Spleen (tissue), 11 donors: ENCODE measurements at regions not wholly inside any gene's neighbourhood (a gene's known extent, or its start where the extent isn't known, plus 50 kb on each side); places are given as distances from the start of the nearest gene placed in this dataset.

ENCODE experiments used
- DNase-seq: peaks from one replicate; pipeline ENCODE4 v3.0.0-alpha.2; 2020
- H3K27ac ChIP-seq, 8 donors: fragments of 200-600 bp; sonication (generic) in 7 of 8; 1 replicate in 4 of 8; 2 replicates in 4 of 8; pipeline versions ENCODE4 v1.5.0 to v1.8.0; 2016 to 2021; ENCODE audit warnings: inconsistent platforms in 4 of 8, mild to moderate bottlenecking in 4 of 8, moderate library complexity in 1 of 8
- H3K27me3 ChIP-seq, 7 donors: fragments of 200-600 bp; sonication (generic) in 6 of 7; replicated peaks in 1 of 7; 1 replicate in 4 of 7; 2 replicates in 3 of 7; pipeline versions ENCODE4 v1.5.0 to v1.8.0; 2016 to 2021; ENCODE audit warnings: inconsistent platforms in 3 of 7, mild to moderate bottlenecking in 1 of 7
- H3K36me3 ChIP-seq, 6 donors: fragments of 200-600 bp; sonication (generic) in 5 of 6; 1 replicate in 4 of 6; 2 replicates in 2 of 6; pipeline versions ENCODE4 v1.5.0 to v1.8.0; 2016 to 2021; ENCODE audit warnings: inconsistent platforms in 2 of 6
- H3K4me1 ChIP-seq, 6 donors: fragments of 200-600 bp; sonication (generic) in 5 of 6; 1 replicate in 3 of 6; 2 replicates in 3 of 6; pipeline versions ENCODE4 v1.5.0 to v1.8.0; 2016 to 2021; ENCODE audit warnings: inconsistent platforms in 3 of 6
- H3K4me3 ChIP-seq, 8 donors: fragments of 200-600 bp; sonication (generic) in 7 of 8; 1 replicate in 4 of 8; 2 replicates in 4 of 8; pipeline versions ENCODE4 v1.5.0 to v1.8.0; 2016 to 2021; ENCODE audit warnings: inconsistent platforms in 4 of 8, mild to moderate bottlenecking in 4 of 8, moderate library complexity in 2 of 8
- H3K9me3 ChIP-seq, 8 donors: fragments of 200-600 bp; sonication (generic) in 7 of 8; 1 replicate in 4 of 8; 2 replicates in 4 of 8; pipeline versions ENCODE4 v1.5.0 to v1.8.0; 2016 to 2021; ENCODE audit warnings: inconsistent platforms in 4 of 8
- CTCF ChIP-seq, 11 experiments: fragments of 200-600 bp in 7 of 11; fragments of 450-650 bp in 4 of 11; sonication (generic) in 4 of 11; IDR thresholded peaks in 8 of 11; conservative IDR thresholded peaks in 3 of 11; 1 replicate in 7 of 11; 2 replicates in 4 of 11; pipeline versions ENCODE4 v1.4.0 to v1.8.0; 2016 to 2021; ENCODE audit warnings: antibody characterized with exemption in 11 of 11, inconsistent platforms in 4 of 11, mild to moderate bottlenecking in 1 of 11
- POLR2A ChIP-seq, 3 donors: fragments of 450-650 bp; IDR thresholded peaks; one replicate each; pipeline ENCODE4 v1.5.1; 2017; ENCODE audit warnings: antibody characterized with exemption in 3 of 3, mild to moderate bottlenecking in 1 of 3
- POLR2AphosphoS5 ChIP-seq, 3 donors: sonication (generic); formaldehyde crosslinking; IDR thresholded peaks; one replicate each; pipeline ENCODE4 v1.5.1; 2017; ENCODE audit warnings: antibody characterized with exemption in 3 of 3
- WGBS, 5 donors: extraction: QIAGEN DNeasy Blood & Tissue Kit in 3 of 5; methylation state at CpG; one replicate each; pipeline versions ENCODE4 v1.1.5 to v1.1.7; 2013 to 2018; 5-methylcytosine and 5-hydroxymethylcytosine counted together
- intact Hi-C: fragments of 100-400 bp; cut with DNase I; formaldehyde crosslinking; loops from one replicate; pipeline ENCODE4 v1.15.0; 2023; ENCODE audit warnings: low total_unique reads
- donor health status: healthy with polysubstance abuse.
- donor health status: DM: no; HTN: no; CAD: no; lungs with moderate emphysema.
- donor health status: DM: no; HTN: no; CAD: no.
- donor health status: Bipolar disorder and iron deficiency.
- donor health status: healthy.
- donor health status: DM: no; HTN: no; CAD: no.
- donor health status: DM: yes; HTN: yes; CAD: no.

- H3K4me1 ChIP-seq = no peaks in the 10 kb centered on the region
- 78 to 89% (median 83%) methylated on average over 11 of the region's 11 CpGs for WGBS, 5 donors
- no peak overlapping the region for H3K27ac ChIP-seq
- no peak overlapping the region for H3K4me3 ChIP-seq
- intact Hi-C loops = no loop called here
- H3K27me3 ChIP-seq = peaks cover 0 to 14% (median 0%) of the 10 kb centered on the region in 7 donors
- DNase-seq = no peak
- TF ChIP-seq POLR2AphosphoS5 (IDR thresholded peaks at IDR 0.05) = no peak
- no peak for TF ChIP-seq CTCF (IDR thresholded peaks at IDR 0.05 in 8 of 11, conservative IDR thresholded peaks at IDR 0.05 in 3 of 11)
- no peak for TF ChIP-seq POLR2A (IDR thresholded peaks at IDR 0.05)
- H3K36me3 ChIP-seq = no peaks in the 10 kb centered on the region
- peaks cover 0 to 10% (median 4%) of the 10 kb centered on the region in 8 donors for H3K9me3 ChIP-seq
These were observed 78.0 kb upstream of the HRH2 start for GRCh38 chr5:175579742-175580432.

GRCh38 chr5:175582697-175583096, 75.2 kb upstream of the HRH2 start:
- Histone ChIP-seq H3K27me3 (peaks cover 0 to 5% (median 0%) of the 10 kb centered on the region in 7 donors), H3K4me1 (no peaks in the 10 kb centered on the region), H3K36me3 (no peaks in the 10 kb centered on the region), H3K27ac (no peak overlapping the region), H3K4me3 (no peak overlapping the region), H3K9me3 (peaks cover 0 to 10% (median 4%) of the 10 kb centered on the region in 8 donors)
- intact Hi-C loops = no loop called here
- 77 to 91% (median 81%) methylated on average over 4 of the region's 4 CpGs for WGBS, 5 donors
- DNase-seq = no peak
- no peak for TF ChIP-seq POLR2AphosphoS5 (IDR thresholded peaks at IDR 0.05)
- no peak for TF ChIP-seq CTCF (IDR thresholded peaks at IDR 0.05 in 8 of 11, conservative IDR thresholded peaks at IDR 0.05 in 3 of 11)
- TF ChIP-seq POLR2A (IDR thresholded peaks at IDR 0.05) = no peak

- Histone ChIP-seq H3K4me3 (no peak overlapping the region), H3K27ac (no peak overlapping the region), H3K4me1 (peaks cover 0 to 10% (median under 1%) of the 10 kb centered on the region in 6 donors), H3K27me3 (peaks cover 0 to 5% (median 0%) of the 10 kb centered on the region in 7 donors), H3K36me3 (no peaks in the 10 kb centered on the region), H3K9me3 (peaks cover 0 to 10% (median 4%) of the 10 kb centered on the region in 8 donors)
- 73 to 87% (median 77%) methylated on average over 5 of the region's 5 CpGs for WGBS, 5 donors
- DNase-seq = no peak
- no peak for TF ChIP-seq POLR2AphosphoS5 (IDR thresholded peaks at IDR 0.05)
- TF ChIP-seq POLR2A (IDR thresholded peaks at IDR 0.05) = no peak
- no peak for TF ChIP-seq CTCF (IDR thresholded peaks at IDR 0.05 in 8 of 11, conservative IDR thresholded peaks at IDR 0.05 in 3 of 11)
- intact Hi-C loops = no loop called here
These were observed 72.3 kb upstream of the HRH2 start for GRCh38 chr5:175585567-175585966.

GRCh38 chr5:175588709-175589429, 69.0 kb upstream of the HRH2 start:
- 79 to 85% (median 83%) methylated on average over 4 to 5 of the region's 5 CpGs for WGBS, 5 donors
- intact Hi-C loops = no loop called here

More at GRCh38 chr5:175588709-175589429, 69.0 kb upstream of the HRH2 start:
- no peaks in the 10 kb centered on the region for H3K36me3 ChIP-seq
- H3K4me1 ChIP-seq = peaks cover 0 to 18% (median 3%) of the 10 kb centered on the region in 6 donors
- H3K4me3 ChIP-seq = no peak overlapping the region
- TF ChIP-seq POLR2AphosphoS5 (IDR thresholded peaks at IDR 0.05) (no peak), CTCF (IDR thresholded peaks at IDR 0.05 in 8 of 11, conservative IDR thresholded peaks at IDR 0.05 in 3 of 11) (no peak), POLR2A (IDR thresholded peaks at IDR 0.05) (no peak)
- H3K9me3 ChIP-seq = no peaks in the 10 kb centered on the region
- H3K27me3 ChIP-seq = peaks cover 0 to 5% (median 0%) of the 10 kb centered on the region in 7 donors
- H3K27ac ChIP-seq = peak overlapping the region in 1 of 8 donors; percentile 50
- DNase-seq = no peak
